OCI-LY1 (cell line): ENCODE measurements at regions not wholly inside any gene's neighbourhood (a gene's known extent, or its start where the extent isn't known, plus 50 kb on each side); places are given as distances from the start of the nearest gene placed in this dataset.

Source experiments
- H2AFZ ChIP-seq: fragments of 200-600 bp; sonication (generic), shearing (Covaris generic); 2 replicates; pipeline ENCODE4 v1.6.0; 2014; ENCODE audit warnings: antibody characterized with exemption, mild to moderate bottlenecking, low read length
- H3F3A ChIP-seq: fragments of 200-600 bp; sonication (generic), shearing (Covaris generic); 2 replicates; pipeline ENCODE4 v1.6.0; 2014; ENCODE audit warnings: mild to moderate bottlenecking, antibody characterized with exemption, low read length, moderate library complexity; ENCODE audit not compliant: insufficient read depth
- H3K27ac ChIP-seq: fragments of 200-600 bp; sonication (generic); 2 replicates; pipeline ENCODE4 v1.5.1; 2014; ENCODE audit warnings: low read length, mixed run types, mild to moderate bottlenecking, low read depth; ENCODE audit not compliant: poor library complexity, severe bottlenecking
- H3K27me3 ChIP-seq: fragments of 200-600 bp; sonication (generic); 2 replicates; pipeline ENCODE4 v1.6.0; 2014; ENCODE audit warnings: antibody characterized with exemption, mild to moderate bottlenecking, low read length, moderate library complexity; ENCODE audit not compliant: insufficient read depth
- H3K36me3 ChIP-seq: fragments of 200-600 bp; sonication (generic); 2 replicates; pipeline ENCODE4 v1.6.1; 2014; ENCODE audit warnings: mild to moderate bottlenecking, antibody characterized with exemption, low read length, moderate library complexity, mixed read lengths; ENCODE audit not compliant: insufficient read depth
- H3K4me1 ChIP-seq: fragments of 200-600 bp; sonication (generic); 2 replicates; pipeline ENCODE4 v1.5.1; 2014; ENCODE audit warnings: mild to moderate bottlenecking, low read length, moderate library complexity; ENCODE audit not compliant: insufficient read depth, severe bottlenecking
- H3K4me2 ChIP-seq: fragments of 200-600 bp; sonication (generic), shearing (Covaris generic); 2 replicates; pipeline ENCODE4 v1.6.1; 2014; ENCODE audit warnings: low read length
- H3K4me3 ChIP-seq: fragments of 200-600 bp; sonication (generic); 2 replicates; pipeline ENCODE4 v1.5.1; 2014; ENCODE audit warnings: low read length, low read depth, mild to moderate bottlenecking, mixed read lengths; ENCODE audit not compliant: poor library complexity, severe bottlenecking
- H3K79me2 ChIP-seq: fragments of 200-600 bp; shearing (Covaris generic); 2 replicates; pipeline ENCODE4 v1.6.1; 2016; ENCODE audit warnings: mixed run types, low read length, mixed read lengths; ENCODE audit not compliant: insufficient read depth
- H3K9ac ChIP-seq: fragments of 200-600 bp; sonication (generic), shearing (Covaris generic); 2 replicates; pipeline ENCODE4 v1.6.1; 2014; ENCODE audit warnings: mild to moderate bottlenecking, low read length, mixed read lengths
- H3K9me2 ChIP-seq: fragments of 200-600 bp; sonication (generic), shearing (Covaris generic); 2 replicates; pipeline ENCODE4 v1.6.1; 2014; ENCODE audit warnings: low read depth, mild to moderate bottlenecking, low read length, mixed read lengths
- H3K9me3 ChIP-seq: fragments of 200-600 bp; shearing (Covaris generic); 2 replicates; pipeline ENCODE4 v1.6.1; 2014; ENCODE audit warnings: low read length, mixed read lengths
- H4K20me1 ChIP-seq: fragments of 200-600 bp; sonication (generic), shearing (Covaris generic); 2 replicates; pipeline ENCODE4 v1.6.0; 2016; ENCODE audit warnings: mild to moderate bottlenecking, low read length; ENCODE audit not compliant: insufficient read depth
- EZH2 ChIP-seq: fragments of 200-600 bp; sonication (generic), shearing (Covaris generic); IDR thresholded peaks from 2 replicates; pipeline ENCODE4 v1.8.0; 2017; ENCODE audit warnings: borderline replicate concordance, mixed run types, mild to moderate bottlenecking, antibody characterized with exemption, low read length, moderate library complexity, mixed read lengths
- TF ChIP-seq, protein P1 (sequence below): fragments of 200-600 bp; sonication (generic), shearing (Covaris generic); IDR thresholded peaks from 2 replicates; pipeline ENCODE4 v1.5.1; 2017; ENCODE audit warnings: mild to moderate bottlenecking, antibody characterized with exemption, low read length, moderate library complexity, mixed read lengths

DNA sequence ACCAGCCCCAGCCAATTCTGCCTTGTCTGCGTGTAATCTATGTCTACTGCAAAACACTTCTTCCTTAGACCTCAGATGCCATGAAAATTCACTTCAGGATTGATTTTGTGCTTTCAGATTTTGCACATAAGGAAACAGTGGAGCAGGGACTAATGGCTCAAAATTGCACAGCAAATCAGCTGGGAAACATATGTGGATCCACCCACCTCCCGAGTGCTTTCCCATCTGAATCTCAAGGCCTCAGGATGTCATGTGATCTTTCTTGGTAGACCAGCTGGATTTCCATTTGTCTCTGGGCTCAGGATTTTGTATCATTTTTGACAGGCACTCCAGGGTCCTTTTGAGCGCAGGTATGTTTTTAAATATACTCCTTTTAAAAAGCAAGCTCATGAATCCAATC lies 158.6 kb downstream of the MIS18A start:
- Histone ChIP-seq H3K4me3 (no peak overlapping the region), H3K79me2 (no peaks in the 10 kb centered on the region), H3K9me2 (no peaks in the 10 kb centered on the region), H3F3A (no peaks in the 10 kb centered on the region), H3K4me1 (no peaks in the 10 kb centered on the region), H3K27ac (no peak overlapping the region), H3K27me3 (no peaks in the 10 kb centered on the region), H3K9ac (no peak overlapping the region), H3K4me2 (no peak overlapping the region), H2AFZ (no peak overlapping the region), H3K9me3 (no peaks in the 10 kb centered on the region), H4K20me1 (no peaks in the 10 kb centered on the region), H3K36me3 (no peaks in the 10 kb centered on the region)
- TF ChIP-seq, protein P1, sequence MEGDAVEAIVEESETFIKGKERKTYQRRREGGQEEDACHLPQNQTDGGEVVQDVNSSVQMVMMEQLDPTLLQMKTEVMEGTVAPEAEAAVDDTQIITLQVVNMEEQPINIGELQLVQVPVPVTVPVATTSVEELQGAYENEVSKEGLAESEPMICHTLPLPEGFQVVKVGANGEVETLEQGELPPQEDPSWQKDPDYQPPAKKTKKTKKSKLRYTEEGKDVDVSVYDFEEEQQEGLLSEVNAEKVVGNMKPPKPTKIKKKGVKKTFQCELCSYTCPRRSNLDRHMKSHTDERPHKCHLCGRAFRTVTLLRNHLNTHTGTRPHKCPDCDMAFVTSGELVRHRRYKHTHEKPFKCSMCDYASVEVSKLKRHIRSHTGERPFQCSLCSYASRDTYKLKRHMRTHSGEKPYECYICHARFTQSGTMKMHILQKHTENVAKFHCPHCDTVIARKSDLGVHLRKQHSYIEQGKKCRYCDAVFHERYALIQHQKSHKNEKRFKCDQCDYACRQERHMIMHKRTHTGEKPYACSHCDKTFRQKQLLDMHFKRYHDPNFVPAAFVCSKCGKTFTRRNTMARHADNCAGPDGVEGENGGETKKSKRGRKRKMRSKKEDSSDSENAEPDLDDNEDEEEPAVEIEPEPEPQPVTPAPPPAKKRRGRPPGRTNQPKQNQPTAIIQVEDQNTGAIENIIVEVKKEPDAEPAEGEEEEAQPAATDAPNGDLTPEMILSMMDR, result no peak
- TF ChIP-seq EZH2, result no peak

DNA sequence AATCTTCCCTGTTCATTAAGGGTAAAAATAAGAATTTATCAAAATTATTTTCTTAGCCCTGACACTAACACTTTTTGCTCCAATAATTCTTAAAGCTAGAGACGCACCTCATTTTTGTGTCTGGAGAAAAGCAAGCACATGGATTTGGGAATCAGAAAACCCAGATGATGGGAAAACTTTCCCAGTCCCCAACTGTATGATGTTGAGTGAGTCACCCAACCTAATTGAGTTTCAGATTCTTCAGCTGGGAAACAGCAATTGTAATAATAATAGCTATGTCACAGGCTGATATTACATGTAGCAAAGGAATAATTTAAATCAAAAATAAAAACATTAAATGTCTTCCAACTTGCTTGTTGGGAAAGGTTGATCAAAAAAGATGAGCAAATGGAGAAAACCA lies 159.0 kb downstream of the MIS18A start:
- no peak overlapping the region for H3K4me3 ChIP-seq
- H3K9ac ChIP-seq, result no peak overlapping the region
- no peaks in the 10 kb centered on the region for H3K9me3 ChIP-seq
- no peaks in the 10 kb centered on the region for H3K27me3 ChIP-seq
- H3F3A ChIP-seq, result no peaks in the 10 kb centered on the region
- H3K36me3 ChIP-seq, result no peaks in the 10 kb centered on the region
- H3K27ac ChIP-seq, result no peak overlapping the region
- no peaks in the 10 kb centered on the region for H3K79me2 ChIP-seq
- H3K4me2 ChIP-seq, result no peak overlapping the region
- TF ChIP-seq, protein P1, result no peak
- no peak for TF ChIP-seq EZH2
- H3K4me1 ChIP-seq, result no peaks in the 10 kb centered on the region
- no peak overlapping the region for H2AFZ ChIP-seq
- no peaks in the 10 kb centered on the region for H4K20me1 ChIP-seq
- H3K9me2 ChIP-seq, result no peaks in the 10 kb centered on the region

DNA sequence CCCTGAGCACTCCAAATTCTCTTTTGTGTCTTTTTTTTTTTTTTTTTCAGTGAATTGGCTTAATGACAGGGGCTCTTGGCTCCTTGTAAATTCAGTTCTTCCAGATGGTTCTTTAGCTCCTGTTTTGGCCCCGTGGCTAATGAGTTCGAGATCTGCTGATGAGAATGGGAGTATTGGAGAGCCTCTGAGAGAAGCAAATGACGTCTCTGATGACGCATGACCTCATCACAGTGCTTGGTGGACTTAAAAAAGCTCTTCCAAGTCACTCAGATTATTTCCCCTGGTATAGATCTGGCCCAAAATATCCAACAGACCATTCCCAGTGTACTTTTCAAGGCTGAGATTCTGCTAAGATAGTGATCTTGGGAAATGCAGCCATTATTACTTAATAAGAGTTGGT lies 159.5 kb downstream of the MIS18A start:
- Histone ChIP-seq H3K9ac (no peak overlapping the region), H3K27ac (no peak overlapping the region), H2AFZ (no peak overlapping the region), H3K4me1 (no peaks in the 10 kb centered on the region), H3K4me2 (no peak overlapping the region), H3K4me3 (no peak overlapping the region), H3F3A (no peaks in the 10 kb centered on the region), H3K79me2 (no peaks in the 10 kb centered on the region), H4K20me1 (no peaks in the 10 kb centered on the region), H3K36me3 (no peaks in the 10 kb centered on the region), H3K9me2 (no peaks in the 10 kb centered on the region), H3K9me3 (no peaks in the 10 kb centered on the region), H3K27me3 (no peaks in the 10 kb centered on the region)
- TF ChIP-seq, protein P1, result no peak
- no peak for TF ChIP-seq EZH2
